ENCODE measurements at regions not wholly inside any gene's neighbourhood (a gene's known extent, or its start where the extent isn't known, plus 50 kb on each side); places are given as distances from the start of the nearest gene placed in this dataset.

DNA sequence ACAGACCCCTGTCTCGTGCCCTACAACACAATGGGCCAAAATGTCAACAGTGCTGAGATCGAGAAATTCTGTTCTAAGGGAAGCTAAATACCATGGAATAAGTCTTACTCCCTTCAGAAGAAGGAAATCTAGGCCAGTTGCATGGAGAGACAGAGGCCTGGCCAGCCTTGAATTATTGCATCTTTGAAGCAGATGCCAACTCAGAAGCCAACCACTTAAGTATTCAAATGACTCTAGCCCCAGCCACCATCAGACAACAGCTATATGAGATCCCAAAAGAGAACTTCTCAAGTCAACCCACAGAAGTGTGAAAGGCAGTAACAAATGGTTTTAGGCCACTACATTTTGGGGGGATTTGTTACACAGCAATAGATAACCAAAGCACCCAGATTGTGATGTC is 180.1 kb downstream of the ACTL7B start:
- TF ChIP-seq CTCF (optimal IDR thresholded peaks at IDR 0.05 in 1 of 3, IDR thresholded peaks at IDR 0.05 in 1 of 3, conservative IDR thresholded peaks at IDR 0.05 in 1 of 3; ENCODE audit: extremely low read depth in 1 of 3, insufficient read depth in 2 of 3, low read length in 3 of 3) (no peak), EZH2 (IDR thresholded peaks at IDR 0.05; ENCODE audit: low read length) (no peak)

Data from keratinocyte (primary cell).